ENCODE measurements at regions not wholly inside any gene's neighbourhood (a gene's known extent, or its start where the extent isn't known, plus 50 kb on each side); places are given as distances from the start of the nearest gene placed in this dataset.
"Not testable (repeated sequence)": the region's sequence is repeated elsewhere in the genome, so short reads cannot be mapped to it uniquely, and the experiment has no call there.

GRCh38 chr11:109704432-109704831 lies 282.4 kb downstream of the C11orf87 start:
- no peak for DNase-seq (ENCODE audit: low spot score)
- in situ Hi-C loops (cut with MboI; ENCODE audit: low pct_unique_long_range_greater_than_20kb, low sequenced_read_pairs, unreplicated experiment): no loop called here
- no peak for TF ChIP-seq CTCF (IDR thresholded peaks at IDR 0.05; ENCODE audit: extremely low read depth, insufficient read depth, missing control alignments)

- no peak for DNase-seq (ENCODE audit: low spot score)
- in situ Hi-C loops (cut with MboI; ENCODE audit: low pct_unique_long_range_greater_than_20kb, low sequenced_read_pairs, unreplicated experiment): no loop called here
- TF ChIP-seq CTCF (IDR thresholded peaks at IDR 0.05; ENCODE audit: extremely low read depth, insufficient read depth, missing control alignments): no peak
These were observed 285.0 kb downstream of the C11orf87 start for GRCh38 chr11:109706945-109707344.

GRCh38 chr11:109707411-109707810 lies 285.4 kb downstream of the C11orf87 start:
- no peak for TF ChIP-seq CTCF (IDR thresholded peaks at IDR 0.05; ENCODE audit: extremely low read depth, insufficient read depth, missing control alignments)
- DNase-seq (ENCODE audit: low spot score): no peak
- in situ Hi-C loops (cut with MboI; ENCODE audit: low pct_unique_long_range_greater_than_20kb, low sequenced_read_pairs, unreplicated experiment): no loop called here

GRCh38 chr11:109708184-109708583 lies 286.2 kb downstream of the C11orf87 start:
- in situ Hi-C loops (cut with MboI; ENCODE audit: low pct_unique_long_range_greater_than_20kb, low sequenced_read_pairs, unreplicated experiment): no loop called here
- no peak for TF ChIP-seq CTCF (IDR thresholded peaks at IDR 0.05; ENCODE audit: extremely low read depth, insufficient read depth, missing control alignments)
- DNase-seq (ENCODE audit: low spot score): no peak

- in situ Hi-C loops (cut with MboI; ENCODE audit: low pct_unique_long_range_greater_than_20kb, low sequenced_read_pairs, unreplicated experiment); DNase-seq (ENCODE audit: low spot score): not testable (repeated sequence)
These were observed 292.5 kb downstream of the C11orf87 start for GRCh38 chr11:109714444-109714843.

- in situ Hi-C loops (cut with MboI; ENCODE audit: low pct_unique_long_range_greater_than_20kb, low sequenced_read_pairs, unreplicated experiment); DNase-seq (ENCODE audit: low spot score): not testable (repeated sequence)
These were observed 293.4 kb downstream of the C11orf87 start for GRCh38 chr11:109715424-109715823.

- TF ChIP-seq CTCF (IDR thresholded peaks at IDR 0.05; ENCODE audit: extremely low read depth, insufficient read depth, missing control alignments): no peak
- DNase-seq (ENCODE audit: low spot score): no peak
- in situ Hi-C loops (cut with MboI; ENCODE audit: low pct_unique_long_range_greater_than_20kb, low sequenced_read_pairs, unreplicated experiment): no loop called here
These were observed 304.1 kb downstream of the C11orf87 start for GRCh38 chr11:109726061-109726460.

GRCh38 chr11:109728056-109728455 lies 306.1 kb downstream of the C11orf87 start:
- no peak for DNase-seq (ENCODE audit: low spot score)
- no peak for TF ChIP-seq CTCF (IDR thresholded peaks at IDR 0.05; ENCODE audit: extremely low read depth, insufficient read depth, missing control alignments)
- in situ Hi-C loops (cut with MboI; ENCODE audit: low pct_unique_long_range_greater_than_20kb, low sequenced_read_pairs, unreplicated experiment): no loop called here

Data from GM13977 (cell line).